ENCODE measurements at regions not wholly inside any gene's neighbourhood (a gene's known extent, or its start where the extent isn't known, plus 50 kb on each side); places are given as distances from the start of the nearest gene placed in this dataset.

- no peak for TF ChIP-seq CTCF (conservative IDR thresholded peaks at IDR 0.05)
- peaks cover 5 to 6% of the 10 kb centered on the region in 2 experiments for H3K4me1 Mint-ChIP-seq
- no peak overlapping the region for H4K91ac ChIP-seq (ENCODE audit: insufficient read length, low read depth, low read length)
- no CpG with 5 or more reads among the region's 1 CpG for WGBS (ENCODE audit: extremely low coverage, insufficient read length, low lambda C conversion rate)
- no peak overlapping the region for H2BK20ac ChIP-seq (ENCODE audit: low read depth, low read length, poor library complexity, severe bottlenecking)
- H2BK15ac ChIP-seq (ENCODE audit: low read depth, low read length): no peak overlapping the region
- no peak overlapping the region for H3K56ac ChIP-seq (ENCODE audit: insufficient read length, low read depth, low read length)
- DNase-seq: no peak
- no peaks in the 10 kb centered on the region for H3K23me2 ChIP-seq (ENCODE audit: insufficient read length, low read depth, low read length, poor library complexity, severe bottlenecking)
- no peaks in the 10 kb centered on the region for H3K4me1 ChIP-seq (ENCODE audit: insufficient read depth, low read length)
- H3K79me2 ChIP-seq (ENCODE audit: insufficient read depth, low read length): no peaks in the 10 kb centered on the region
- no peak overlapping the region for H3K27ac ChIP-seq (ENCODE audit: insufficient read length, low read depth, low read length)
- H4K5ac ChIP-seq (ENCODE audit: insufficient read length, low read depth, low read length): no peak overlapping the region
- no peak overlapping the region for H3K14ac ChIP-seq (ENCODE audit: insufficient read depth, low read length)
- H3K4me2 ChIP-seq (ENCODE audit: insufficient read depth, insufficient read length, low read length): no peak overlapping the region
- H2AFZ ChIP-seq (ENCODE audit: low read length): no peak overlapping the region
- H3K79me1 ChIP-seq (ENCODE audit: insufficient read depth, low read depth, low read length, poor library complexity, severe bottlenecking): no peaks in the 10 kb centered on the region
- no peaks in the 10 kb centered on the region for H4K20me1 ChIP-seq (ENCODE audit: control insufficient read depth, insufficient read depth, insufficient read length)
- H3K27me3 ChIP-seq (ENCODE audit: insufficient read depth, low read length): no peaks in the 10 kb centered on the region
- H4K8ac ChIP-seq (replicated peaks; ENCODE audit: insufficient read length, low read depth, low read length): no peak overlapping the region
- H3K27ac Mint-ChIP-seq: no peak overlapping the region
- peaks cover 6 to 8% of the 10 kb centered on the region in 2 experiments; a peak in 4 of 5 replicates for H3K9me3 Mint-ChIP-seq
- H3K4me3 Mint-ChIP-seq: no peak overlapping the region
- no peak overlapping the region for H3T11ph ChIP-seq (ENCODE audit: low read length)
- no peaks in the 10 kb centered on the region for H3K9me3 ChIP-seq (ENCODE audit: control insufficient read depth, low read depth, low read length)
- H3K23ac ChIP-seq (ENCODE audit: insufficient read length, low read depth, low read length): no peak overlapping the region
- no peak overlapping the region for H2BK120ac ChIP-seq (ENCODE audit: low read depth, low read length, poor library complexity, severe bottlenecking)
- no peak overlapping the region for H2BK5ac ChIP-seq (ENCODE audit: insufficient read length, low read length)
- no peaks in the 10 kb centered on the region; the same call in 1 of the 2 replicates for H3K27me3 Mint-ChIP-seq (ENCODE audit: low read depth)
- H3K18ac ChIP-seq (ENCODE audit: insufficient read length, low read depth, low read length): no peak overlapping the region
- no peak overlapping the region for H2BK12ac ChIP-seq (ENCODE audit: insufficient read length, low read depth, low read length)
- H2AK5ac ChIP-seq (ENCODE audit: insufficient read length, low read length): no peak overlapping the region
- H3K9ac ChIP-seq (ENCODE audit: extremely low read depth, insufficient read length, low read length): no peak overlapping the region
- peaks cover 0 to 13% (median 1%) of the 10 kb centered on the region in 3 experiments; a peak in 4 of 7 replicates for H3K36me3 Mint-ChIP-seq (ENCODE audit: insufficient read depth in 1 of 3, low read depth in 3 of 3)
- H3K4ac ChIP-seq (ENCODE audit: low read depth, low read length): no peak overlapping the region
These were observed 105.8 kb downstream of the ICOS start for GRCh38 chr2:204042401-204042800.

Data from H9 (cell line).